NCI-H1417 treated with DMSO at 0.1 percent for 48 hours (cell line): ENCODE measurements at regions not wholly inside any gene's neighbourhood (a gene's known extent, or its start where the extent isn't known, plus 50 kb on each side); places are given as distances from the start of the nearest gene placed in this dataset.

Experiments used
- DNase-seq: peaks from one replicate; lab custom pipeline; 2025; lab: John Stamatoyannopoulos, UW

DNA sequence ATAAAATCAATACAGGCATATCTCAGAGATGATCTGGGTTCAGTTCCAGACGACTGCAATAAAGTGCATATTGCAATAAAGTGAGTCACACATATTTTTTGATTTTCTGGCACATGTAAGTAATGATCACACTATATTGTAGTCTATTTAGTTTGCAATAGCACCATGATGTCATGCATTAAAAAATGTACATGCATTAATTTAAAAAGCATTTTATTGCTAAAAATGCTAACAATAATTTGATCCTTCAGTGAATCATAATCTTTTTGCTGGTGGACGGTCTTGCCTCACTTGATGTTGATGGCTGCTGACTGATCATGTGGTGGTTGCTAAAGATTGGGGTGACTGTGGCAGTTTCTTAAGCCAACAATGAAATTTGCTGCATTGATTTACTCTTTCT lies 511.1 kb downstream of the OTOL1 start:
- DNase-seq: no peak

DNA sequence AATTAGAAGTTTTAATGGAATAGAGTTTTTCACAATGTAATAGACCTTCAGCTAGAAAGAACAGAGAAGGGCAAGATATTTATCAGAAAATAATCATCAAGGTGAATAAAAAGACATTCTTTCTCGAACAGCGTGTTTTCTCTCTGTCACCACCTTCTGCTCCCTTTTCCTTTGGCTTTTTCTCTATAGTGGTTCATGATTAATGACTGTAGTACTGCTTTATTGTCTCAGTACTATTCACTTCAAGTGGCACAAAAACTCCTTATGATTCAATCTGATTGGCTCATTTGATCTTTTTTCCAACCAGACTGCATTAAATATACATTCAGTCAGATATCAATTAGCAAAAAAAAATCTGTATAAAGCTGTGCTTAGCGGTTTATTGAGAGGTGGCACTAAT lies 516.0 kb downstream of the OTOL1 start:
- no peak for DNase-seq

DNA sequence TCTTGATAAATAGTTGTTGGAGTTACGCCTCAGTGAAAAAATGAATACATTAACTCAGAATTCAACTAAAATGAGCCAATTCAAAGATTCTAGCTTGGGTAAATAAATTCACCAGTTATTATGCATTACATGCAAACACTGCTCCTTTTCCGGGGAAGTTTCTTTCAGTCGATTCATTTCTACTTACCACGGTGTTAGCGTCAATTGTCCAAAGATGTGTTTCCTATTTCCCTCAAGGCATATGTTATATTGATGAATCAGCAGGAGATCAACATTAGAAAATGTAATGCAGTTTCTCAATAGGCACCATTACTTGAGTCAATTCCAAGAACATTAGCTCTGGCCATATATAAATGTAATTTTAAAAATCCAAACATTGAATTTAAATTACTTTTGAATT lies 517.7 kb downstream of the OTOL1 start:
- no peak for DNase-seq

GRCh38 chr3:162015856-162016255 lies 519.2 kb downstream of the OTOL1 start:
- no peak for DNase-seq

- DNase-seq: no peak
Observed at GRCh38 chr3:162019817-162020216, 523.2 kb downstream of the OTOL1 start.

DNA sequence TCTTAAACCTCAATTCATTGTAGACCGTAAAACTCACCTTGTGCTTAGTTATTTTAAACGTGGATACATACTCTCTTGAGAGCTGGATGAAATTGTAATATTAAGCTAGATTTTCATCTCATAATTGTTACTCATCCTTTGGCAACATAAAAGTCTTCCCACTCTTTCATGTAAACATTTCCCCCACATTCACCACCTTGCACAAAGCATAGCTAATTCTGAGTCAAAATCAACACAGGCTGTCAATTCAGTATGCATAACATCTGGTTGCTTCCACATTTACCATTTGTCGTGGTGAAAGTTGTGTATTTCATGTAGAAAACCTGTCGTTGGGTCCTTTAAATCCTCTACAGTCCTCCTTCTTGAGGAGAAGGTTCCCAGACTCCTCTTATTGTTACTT lies 524.6 kb downstream of the OTOL1 start:
- no peak for DNase-seq

- DNase-seq: no peak
Observed at GRCh38 chr3:162022911-162023310, 526.3 kb downstream of the OTOL1 start.

DNA sequence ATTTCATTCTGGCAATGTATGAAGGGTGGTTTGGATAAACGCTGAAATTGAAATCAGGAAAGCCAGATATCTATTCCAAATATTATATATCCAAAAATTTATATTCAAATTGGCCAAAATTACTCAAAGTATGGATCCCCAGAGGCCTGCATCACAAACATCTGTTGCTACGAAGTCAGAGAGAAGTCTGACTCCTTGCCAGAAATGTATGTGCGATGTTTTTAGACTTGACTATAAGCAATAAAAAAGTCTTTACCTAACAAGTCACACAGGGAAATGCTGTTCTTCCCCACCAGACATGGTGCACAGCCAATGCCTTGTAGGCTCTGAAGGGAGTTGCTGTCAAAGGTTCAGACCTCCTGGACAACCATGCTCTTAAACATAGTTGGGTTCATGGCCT lies 533.1 kb downstream of the OTOL1 start:
- DNase-seq: no peak

- DNase-seq: no peak
Observed at GRCh38 chr3:162034368-162034767, 537.8 kb downstream of the OTOL1 start.

- DNase-seq: no peak
Observed at GRCh38 chr3:162041622-162042021, 545.0 kb downstream of the OTOL1 start.

DNA sequence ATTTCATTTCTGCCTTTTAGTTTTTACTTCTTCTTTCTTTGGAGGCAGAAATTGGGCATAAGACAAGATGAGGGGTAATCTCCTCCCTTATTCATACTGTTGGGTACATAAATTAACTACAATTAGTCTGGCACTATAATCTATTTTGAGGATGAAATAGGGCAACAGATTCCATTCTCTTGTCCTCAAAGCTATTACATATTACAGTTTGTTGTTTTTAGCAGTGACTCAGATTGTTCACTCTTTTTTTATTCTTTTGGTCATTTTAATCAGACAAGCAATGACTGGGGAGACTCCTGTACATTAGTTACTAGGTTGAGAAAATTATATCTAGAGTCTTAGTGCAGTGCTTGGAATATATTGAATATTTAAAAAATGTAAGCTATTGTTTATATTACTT lies 556.0 kb downstream of the OTOL1 start:
- no peak for DNase-seq

GRCh38 chr3:162072656-162073164 lies 576.1 kb downstream of the OTOL1 start:
- DNase-seq: peak; percentile 8

GRCh38 chr3:162073422-162073975 lies 576.9 kb downstream of the OTOL1 start:
- DNase-seq: no peak

DNA sequence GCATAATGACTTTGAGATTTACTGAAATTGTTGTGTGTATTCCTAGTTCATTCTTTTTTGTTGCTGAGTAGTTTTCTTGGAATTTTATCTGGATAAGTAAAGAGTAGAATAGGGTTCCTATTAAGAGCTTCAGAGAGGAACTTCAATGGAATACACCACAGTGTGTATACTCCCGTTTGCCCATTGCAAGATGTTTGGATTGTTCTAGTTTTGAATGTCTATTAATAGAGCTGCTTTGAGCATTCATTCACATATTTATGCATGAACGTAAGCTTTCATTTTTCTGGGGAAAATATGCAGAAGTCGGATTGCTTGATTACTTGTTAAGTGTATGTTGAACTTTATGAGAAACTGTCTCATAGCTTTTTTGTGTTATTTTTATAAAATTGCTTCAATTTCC lies 580.5 kb downstream of the OTOL1 start:
- no peak for DNase-seq

DNA sequence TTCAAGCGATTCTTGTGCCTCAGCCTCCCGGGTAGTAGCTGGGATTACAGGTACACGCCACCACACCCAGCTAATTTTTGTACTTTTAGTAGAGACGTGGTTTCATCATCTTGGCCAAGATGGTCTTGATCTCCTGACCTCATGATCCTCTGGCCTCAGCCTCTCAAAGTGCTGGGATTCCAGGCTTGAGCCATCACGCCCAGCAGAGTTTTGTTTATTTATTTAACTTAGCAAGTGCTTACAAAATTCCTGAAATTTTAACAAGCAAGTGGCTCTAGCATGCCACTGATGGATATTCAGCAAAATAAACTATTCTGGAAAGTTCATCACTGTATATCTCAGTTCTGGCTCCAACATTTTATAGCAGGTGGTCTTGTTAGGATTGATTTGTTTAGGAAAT lies 585.9 kb downstream of the OTOL1 start:
- DNase-seq: no peak

DNA sequence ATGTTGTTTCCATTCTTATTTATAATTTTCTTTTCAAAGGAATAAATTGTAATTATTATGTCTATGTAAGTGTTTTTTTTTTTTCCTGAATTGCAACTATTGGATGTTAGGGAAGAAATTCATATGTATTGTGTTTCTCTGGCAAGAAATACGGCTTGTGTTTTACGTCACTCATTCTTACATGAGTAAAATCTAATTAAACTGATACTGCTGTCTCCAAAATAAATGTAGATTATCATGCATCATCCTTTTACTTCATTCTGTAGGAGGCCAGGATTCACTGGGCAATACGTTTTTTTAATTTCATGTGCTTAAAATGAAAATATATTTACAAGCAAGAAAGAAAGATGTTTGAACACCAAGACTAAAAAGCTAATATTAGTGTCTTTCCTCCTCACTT lies 590.8 kb downstream of the OTOL1 start:
- no peak for DNase-seq

- no peak for DNase-seq
Observed at GRCh38 chr3:162092751-162093150, 596.1 kb downstream of the OTOL1 start.

DNA sequence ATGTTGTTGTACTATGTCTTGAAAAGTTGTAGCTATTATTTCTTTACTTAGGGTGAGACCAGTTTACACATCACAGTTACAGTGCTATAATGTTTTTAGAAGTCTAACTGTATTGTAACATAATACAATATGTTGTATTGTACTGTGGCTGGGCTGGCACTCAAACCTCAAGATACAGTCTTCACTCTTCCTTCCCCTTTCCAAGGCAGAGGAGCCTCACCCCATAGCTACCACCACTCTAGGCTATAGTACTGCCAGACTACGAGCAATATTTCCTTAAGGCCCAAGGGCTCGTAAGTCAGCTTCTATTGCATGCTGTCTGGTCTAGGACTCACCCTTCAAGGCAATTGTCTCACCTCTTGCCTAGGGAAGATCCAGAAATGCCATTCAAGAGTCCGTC lies 597.7 kb downstream of the OTOL1 start:
- no peak for DNase-seq

DNA sequence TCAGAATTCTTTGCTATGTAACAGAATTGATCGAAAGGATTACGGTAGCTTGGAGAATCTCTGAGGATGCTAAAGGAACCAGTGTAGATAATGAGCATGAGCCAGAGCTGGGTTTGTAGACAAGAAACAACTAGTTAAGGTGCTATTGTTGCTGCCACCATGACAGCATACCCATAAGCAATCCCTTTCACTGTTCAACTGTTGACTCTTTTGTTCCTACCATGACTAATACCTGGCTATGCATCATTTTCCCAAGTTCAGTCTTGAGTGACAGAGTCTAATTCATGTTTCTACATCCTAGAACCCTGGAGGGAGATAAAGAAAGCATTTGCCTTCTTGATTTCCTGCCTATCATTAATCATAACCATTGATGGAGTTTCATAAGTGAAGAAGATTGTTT lies 600.3 kb downstream of the OTOL1 start:
- DNase-seq: no peak

- DNase-seq: no peak
Observed at GRCh38 chr3:162103808-162104207, 607.2 kb downstream of the OTOL1 start.

GRCh38 chr3:162111861-162112260 lies 615.3 kb downstream of the OTOL1 start:
- no peak for DNase-seq

GRCh38 chr3:162112719-162113118 lies 616.1 kb downstream of the OTOL1 start:
- no peak for DNase-seq

- no peak for DNase-seq
Observed at GRCh38 chr3:162117961-162118360, 621.4 kb downstream of the OTOL1 start.

- no peak for DNase-seq
Observed at GRCh38 chr3:162119651-162120050, 623.0 kb downstream of the OTOL1 start.

DNA sequence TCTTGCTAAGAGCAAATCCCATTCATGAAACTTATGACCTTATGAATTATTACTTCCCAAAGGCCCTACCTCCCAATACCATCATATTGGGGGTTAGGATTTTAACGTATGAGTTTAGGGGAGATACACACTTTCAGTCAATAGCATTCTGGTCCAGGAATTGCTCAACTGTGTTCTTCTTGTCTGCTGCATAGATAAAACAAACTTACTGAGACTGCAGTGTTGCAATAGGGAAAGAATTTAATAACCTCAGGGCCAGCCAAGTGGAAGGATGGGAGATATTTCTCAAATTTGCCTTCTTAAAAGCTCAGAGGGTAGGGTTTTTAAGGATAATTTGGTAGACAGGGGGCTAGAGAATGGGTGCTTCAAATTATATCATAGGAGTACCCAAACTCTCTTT lies 625.8 kb downstream of the OTOL1 start:
- DNase-seq: no peak
